H7 (cell line): ENCODE measurements at regions not wholly inside any gene's neighbourhood (a gene's known extent, or its start where the extent isn't known, plus 50 kb on each side); places are given as distances from the start of the nearest gene placed in this dataset.

Source experiments
- DNase-seq: peaks from one replicate; pipeline ENCODE4 v3.0.0; 2012
- H3K27me3 ChIP-seq: 2 replicates; pipeline ENCODE4 v1.6.0; 2011; ENCODE audit warnings: mild to moderate bottlenecking, low read length; ENCODE audit not compliant: control insufficient read depth, insufficient read depth
- H3K36me3 ChIP-seq: replicated peaks from 2 replicates; pipeline ENCODE4 v1.5.1; 2011; ENCODE audit warnings: low read length; ENCODE audit not compliant: control insufficient read depth, insufficient read depth
- H3K4me3 ChIP-seq: 2 replicates; pipeline ENCODE4 v1.5.1; 2011; ENCODE audit warnings: low read depth, mild to moderate bottlenecking, control low read depth, low read length, moderate library complexity; ENCODE audit not compliant: insufficient read depth

GRCh38 chr18:34480162-34480700 is 229.9 kb upstream of the DTNA start:
- H3K36me3 ChIP-seq = no peaks in the 10 kb centered on the region
- DNase-seq = no peak
- no peak overlapping the region for H3K4me3 ChIP-seq
- H3K27me3 ChIP-seq = no peaks in the 10 kb centered on the region

GRCh38 chr18:34482204-34482603 is 227.9 kb upstream of the DTNA start:
- DNase-seq = no peak
- no peaks in the 10 kb centered on the region for H3K27me3 ChIP-seq
- H3K4me3 ChIP-seq = no peak overlapping the region
- no peaks in the 10 kb centered on the region for H3K36me3 ChIP-seq

GRCh38 chr18:34483198-34483597 is 226.9 kb upstream of the DTNA start:
- no peak for DNase-seq
- H3K36me3 ChIP-seq = no peaks in the 10 kb centered on the region
- no peaks in the 10 kb centered on the region for H3K27me3 ChIP-seq
- no peak overlapping the region for H3K4me3 ChIP-seq

GRCh38 chr18:34491719-34492118 is 218.4 kb upstream of the DTNA start:
- DNase-seq = no peak
- no peaks in the 10 kb centered on the region for H3K36me3 ChIP-seq
- H3K27me3 ChIP-seq = no peaks in the 10 kb centered on the region
- H3K4me3 ChIP-seq = no peak overlapping the region

- no peaks in the 10 kb centered on the region for H3K36me3 ChIP-seq
- H3K4me3 ChIP-seq = peak overlapping the region; percentile 72
- no peaks in the 10 kb centered on the region for H3K27me3 ChIP-seq
- DNase-seq = peak; percentile 24
Measured at GRCh38 chr18:34492652-34493051, 217.4 kb upstream of the DTNA start.

- H3K27me3 ChIP-seq = no peaks in the 10 kb centered on the region
- H3K36me3 ChIP-seq = no peaks in the 10 kb centered on the region
Measured at GRCh38 chr18:34493099-34493544, 217.0 kb upstream of the DTNA start.

GRCh38 chr18:34493566-34494358 is 216.3 kb upstream of the DTNA start:
- no peaks in the 10 kb centered on the region for H3K36me3 ChIP-seq
- peak overlapping the region; percentile 72 for H3K4me3 ChIP-seq
- peak; percentile 84 for DNase-seq
- no peaks in the 10 kb centered on the region for H3K27me3 ChIP-seq

More at GRCh38 chr18:34493099-34493544, 217.0 kb upstream of the DTNA start:
- H3K4me3 ChIP-seq = peak overlapping the region; percentile 72
- peak; percentile 73 for DNase-seq

- DNase-seq = no peak
- Histone ChIP-seq H3K27me3 (no peaks in the 10 kb centered on the region), H3K36me3 (no peaks in the 10 kb centered on the region), H3K4me3 (peak overlapping the region; percentile 72)
Measured at GRCh38 chr18:34494359-34494696, 215.8 kb upstream of the DTNA start.

- no peaks in the 10 kb centered on the region for H3K27me3 ChIP-seq
- H3K36me3 ChIP-seq = no peaks in the 10 kb centered on the region
- H3K4me3 ChIP-seq = no peak overlapping the region
- no peak for DNase-seq
Measured at GRCh38 chr18:34495506-34495905, 214.6 kb upstream of the DTNA start.

- DNase-seq = no peak
- H3K27me3 ChIP-seq = no peaks in the 10 kb centered on the region
- no peak overlapping the region for H3K4me3 ChIP-seq
- H3K36me3 ChIP-seq = no peaks in the 10 kb centered on the region
Measured at GRCh38 chr18:34501553-34501952, 208.5 kb upstream of the DTNA start.

GRCh38 chr18:34506198-34506597 is 203.9 kb upstream of the DTNA start:
- no peaks in the 10 kb centered on the region for H3K36me3 ChIP-seq
- no peak for DNase-seq
- no peaks in the 10 kb centered on the region for H3K27me3 ChIP-seq
- no peak overlapping the region for H3K4me3 ChIP-seq

- 0 out of 2 replicates have a peak, but pooled peaks cover 2% of the 10 kb centered on the region for H3K36me3 ChIP-seq
- H3K4me3 ChIP-seq = no peak overlapping the region
- H3K27me3 ChIP-seq = no peaks in the 10 kb centered on the region
- DNase-seq = no peak
Measured at GRCh38 chr18:34509163-34509562, 200.9 kb upstream of the DTNA start.

- H3K27me3 ChIP-seq = no peaks in the 10 kb centered on the region
- DNase-seq = no peak
- no peak overlapping the region for H3K4me3 ChIP-seq
- 0 out of 2 replicates have a peak, but pooled peaks cover 2% of the 10 kb centered on the region for H3K36me3 ChIP-seq
Measured at GRCh38 chr18:34509879-34510586, 200.1 kb upstream of the DTNA start.

- H3K27me3 ChIP-seq = no peaks in the 10 kb centered on the region
- no peak overlapping the region for H3K4me3 ChIP-seq
- no peak for DNase-seq
- H3K36me3 ChIP-seq = 0 out of 2 replicates have a peak, but pooled peaks cover 2% of the 10 kb centered on the region
Measured at GRCh38 chr18:34510926-34511325, 199.2 kb upstream of the DTNA start.

GRCh38 chr18:34511435-34511834 is 198.7 kb upstream of the DTNA start:
- Histone ChIP-seq H3K4me3 (no peak overlapping the region), H3K36me3 (0 out of 2 replicates have a peak, but pooled peaks cover 2% of the 10 kb centered on the region), H3K27me3 (no peaks in the 10 kb centered on the region)
- no peak for DNase-seq
